Type B pancreatic cell (in vitro differentiated cells): ENCODE measurements at regions not wholly inside any gene's neighbourhood (a gene's known extent, or its start where the extent isn't known, plus 50 kb on each side); places are given as distances from the start of the nearest gene placed in this dataset.

ENCODE experiments used
- DNase-seq: peaks from one replicate; pipeline ENCODE4 v3.0.0; 2021; ENCODE audit warnings: mixed read lengths; ENCODE audit not compliant: unreplicated experiment; ENCODE audit errors: extremely low spot score
- H3K27ac Mint-ChIP-seq: 2 replicates; pipeline ENCODE4 v1.8.0; 2021; ENCODE audit warnings: mild to moderate bottlenecking, mixed read lengths
- H3K27me3 Mint-ChIP-seq: 2 replicates; pipeline ENCODE4 v1.8.0; 2021; ENCODE audit warnings: mixed read lengths
- H3K36me3 Mint-ChIP-seq: 2 replicates; pipeline ENCODE4 v1.8.0; 2021; ENCODE audit warnings: mixed read lengths
- H3K4me1 Mint-ChIP-seq: one replicate; pipeline ENCODE4 v1.8.0; 2021; ENCODE audit warnings: mixed read lengths; ENCODE audit not compliant: unreplicated experiment
- H3K4me3 Mint-ChIP-seq: 2 replicates; pipeline ENCODE4 v1.8.0; 2021; ENCODE audit warnings: mild to moderate bottlenecking, mixed read lengths
- H3K9me3 Mint-ChIP-seq: 2 replicates; pipeline ENCODE4 v1.8.0; 2021; ENCODE audit warnings: mixed read lengths
- CTCF ChIP-seq: fragments of 200-600 bp; sonication (generic); conservative IDR thresholded peaks from 2 replicates; pipeline ENCODE4 v1.5.0; 2021; ENCODE audit warnings: antibody characterized with exemption, mild to moderate bottlenecking

- Mint-ChIP-seq H3K9me3 (no peaks in the 10 kb centered on the region), H3K36me3 (no peaks in the 10 kb centered on the region), H3K27me3 (no peaks in the 10 kb centered on the region), H3K4me1 (no peaks in the 10 kb centered on the region), H3K4me3 (no peak overlapping the region), H3K27ac (no peak overlapping the region)
- DNase-seq = no peak
- no peak for TF ChIP-seq CTCF
These were observed 1405.1 kb downstream of the PCDH9 start for GRCh38 chr13:65825039-65825438.

- TF ChIP-seq CTCF = no peak
- no peaks in the 10 kb centered on the region for H3K27me3 Mint-ChIP-seq
- no peak for DNase-seq
- H3K4me3 Mint-ChIP-seq = no peak overlapping the region
- peaks cover 4% of the 10 kb centered on the region for H3K4me1 Mint-ChIP-seq
- H3K9me3 Mint-ChIP-seq = no peaks in the 10 kb centered on the region
- no peaks in the 10 kb centered on the region for H3K36me3 Mint-ChIP-seq
- no peak overlapping the region for H3K27ac Mint-ChIP-seq
These were observed 1422.1 kb downstream of the PCDH9 start for GRCh38 chr13:65808061-65808460.

- no peak overlapping the region for H3K27ac Mint-ChIP-seq
- TF ChIP-seq CTCF = no peak
- H3K9me3 Mint-ChIP-seq = no peaks in the 10 kb centered on the region
- no peaks in the 10 kb centered on the region for H3K36me3 Mint-ChIP-seq
- no peak overlapping the region for H3K4me3 Mint-ChIP-seq
- H3K4me1 Mint-ChIP-seq = peaks cover 4% of the 10 kb centered on the region
- H3K27me3 Mint-ChIP-seq = no peaks in the 10 kb centered on the region
- DNase-seq = no peak
These were observed 1426.4 kb downstream of the PCDH9 start for GRCh38 chr13:65803530-65804392.

- TF ChIP-seq CTCF = no peak
- Mint-ChIP-seq H3K9me3 (no peaks in the 10 kb centered on the region), H3K4me3 (no peak overlapping the region), H3K4me1 (no peaks in the 10 kb centered on the region), H3K27ac (no peak overlapping the region), H3K27me3 (no peaks in the 10 kb centered on the region), H3K36me3 (no peaks in the 10 kb centered on the region)
- no peak for DNase-seq
These were observed 1440.3 kb downstream of the PCDH9 start for GRCh38 chr13:65789815-65790214.

DNA sequence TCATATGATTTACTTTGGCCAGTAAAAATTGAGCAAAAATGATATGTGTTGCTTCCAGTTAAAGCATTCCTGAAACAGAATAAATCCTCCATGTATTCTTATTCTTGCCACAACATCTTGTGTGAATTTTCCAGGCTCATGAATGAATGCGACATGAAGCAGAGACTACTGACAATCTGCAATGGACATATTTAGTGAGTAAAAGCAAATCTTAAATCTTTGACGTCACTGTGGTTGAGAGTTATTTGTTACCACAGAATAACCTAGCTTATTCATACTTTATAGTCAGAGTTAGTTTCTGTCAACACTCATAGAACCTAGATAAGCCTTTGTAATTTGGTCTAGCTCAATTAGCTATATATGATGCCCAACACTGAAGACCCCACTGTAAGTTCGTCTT lies 1443.1 kb downstream of the PCDH9 start:
- Mint-ChIP-seq H3K27ac (no peak overlapping the region), H3K36me3 (no peaks in the 10 kb centered on the region)

More for the DNA sequence above, 1443.1 kb downstream of the PCDH9 start:
- TF ChIP-seq CTCF = no peak
- Mint-ChIP-seq H3K4me3 (no peak overlapping the region), H3K4me1 (no peaks in the 10 kb centered on the region), H3K9me3 (no peaks in the 10 kb centered on the region), H3K27me3 (no peaks in the 10 kb centered on the region)
- no peak for DNase-seq
